Stimulated activated CD4-positive, alpha-beta T cell treated with anti-CD3 and anti-CD28 coated beads, Interleukin-15, amount 100 ng/mL, for 48 hours (primary cell): ENCODE measurements at regions not wholly inside any gene's neighbourhood (a gene's known extent, or its start where the extent isn't known, plus 50 kb on each side); places are given as distances from the start of the nearest gene placed in this dataset.
"Not testable (repeated sequence)": the region's sequence is repeated elsewhere in the genome, so short reads cannot be mapped to it uniquely, and the experiment has no call there.

Experiments used
- DNase-seq, 2 donors: peaks; one replicate each; pipeline ENCODE4 v3.0.0-alpha.2; 2020; ENCODE audit warnings: low read depth in 2 of 2

DNA sequence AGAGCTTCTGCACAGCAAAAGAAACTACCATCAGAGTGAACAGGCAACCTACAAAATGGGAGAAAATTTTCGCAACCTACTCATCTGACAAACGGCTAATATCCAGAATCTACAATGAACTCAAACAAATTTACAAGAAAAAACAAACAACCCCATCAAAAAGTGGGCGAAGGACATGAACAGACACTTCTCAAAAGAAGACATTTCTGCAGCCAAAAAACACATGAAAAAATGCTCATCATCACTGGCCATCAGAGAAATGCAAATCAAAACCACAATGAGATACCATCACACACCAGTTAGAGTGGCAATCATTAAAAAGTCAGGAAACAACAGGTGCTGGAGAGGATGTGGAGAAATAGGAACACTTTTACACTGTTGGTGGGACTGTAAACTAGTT, 1439.7 kb downstream of the FSCB start:
- not testable (repeated sequence) for DNase-seq

DNA sequence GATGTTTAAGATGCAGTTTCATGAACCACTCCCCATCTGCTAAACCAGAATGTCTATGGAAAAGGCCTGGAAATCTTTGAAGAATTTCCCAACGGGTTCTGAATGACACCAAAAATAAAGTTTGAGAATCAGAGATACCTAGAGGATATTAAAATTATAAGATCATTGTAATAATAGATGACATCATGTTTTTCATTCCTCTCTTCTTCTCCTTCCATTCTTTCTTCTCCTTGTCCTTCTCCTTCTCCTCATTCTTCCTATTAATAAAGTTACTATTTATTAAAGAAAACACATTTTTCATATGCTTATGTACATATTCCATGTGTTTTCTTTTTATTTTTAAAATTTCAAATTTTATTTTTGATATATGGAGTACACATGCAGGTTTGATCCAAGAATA, 1449.4 kb downstream of the LRFN5 start:
- no peak for DNase-seq

DNA sequence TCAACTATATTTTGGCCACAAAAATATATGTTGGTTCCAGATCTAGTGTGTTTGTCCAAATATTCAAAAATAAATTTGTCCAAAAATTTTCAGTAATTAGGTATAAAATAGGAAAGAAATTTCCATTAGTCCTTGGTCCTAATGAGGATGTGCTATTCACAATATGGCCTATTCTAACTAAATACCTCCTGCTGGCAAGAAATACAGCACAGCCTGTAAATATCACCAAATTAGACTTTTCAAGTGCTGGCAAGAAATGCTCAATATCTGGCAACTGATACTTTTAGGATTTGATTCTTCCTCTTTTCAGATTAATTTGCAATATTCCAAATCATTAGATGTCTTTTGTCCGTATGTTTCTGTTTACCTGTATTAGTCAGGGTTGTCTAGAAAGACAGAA, 1446.2 kb downstream of the LRFN5 start:
- no peak for DNase-seq

DNA sequence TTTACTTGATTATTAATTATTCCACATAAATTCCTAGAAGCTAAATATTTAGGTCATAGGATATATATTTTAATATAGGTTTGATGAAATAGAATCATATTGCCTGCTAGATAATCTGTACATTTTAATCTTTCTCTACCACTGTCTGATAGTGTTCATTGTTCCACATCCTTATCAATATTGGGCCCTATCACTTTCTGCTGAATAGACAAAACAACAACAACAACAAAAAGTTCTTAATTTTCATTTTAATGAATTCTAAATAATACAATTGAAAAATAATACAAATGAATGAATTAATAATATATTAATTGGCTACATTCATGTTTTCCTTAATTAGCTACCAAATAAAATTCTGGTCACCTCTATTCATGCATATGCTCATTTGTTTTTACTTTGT, 1437.2 kb downstream of the LRFN5 start:
- DNase-seq: no peak

DNA sequence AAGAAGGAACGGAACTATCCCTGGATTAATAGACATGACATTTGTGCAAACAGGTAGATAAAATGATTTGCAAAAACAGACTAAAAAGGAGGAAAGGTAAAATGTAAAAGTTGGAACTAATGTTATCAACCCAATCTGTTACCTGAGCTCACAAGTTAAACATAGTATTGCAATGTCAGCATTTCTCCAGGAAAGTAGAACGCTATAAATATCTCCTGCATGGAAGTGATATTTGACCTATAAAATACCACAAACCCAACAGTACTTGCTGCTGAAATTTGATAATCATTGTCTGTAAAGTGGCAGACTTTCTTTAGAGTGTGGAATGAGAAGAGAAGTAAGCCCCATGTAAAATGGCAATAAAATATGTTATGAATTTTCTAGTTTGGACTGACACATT, 1435.7 kb downstream of the LRFN5 start:
- no peak for DNase-seq

DNA sequence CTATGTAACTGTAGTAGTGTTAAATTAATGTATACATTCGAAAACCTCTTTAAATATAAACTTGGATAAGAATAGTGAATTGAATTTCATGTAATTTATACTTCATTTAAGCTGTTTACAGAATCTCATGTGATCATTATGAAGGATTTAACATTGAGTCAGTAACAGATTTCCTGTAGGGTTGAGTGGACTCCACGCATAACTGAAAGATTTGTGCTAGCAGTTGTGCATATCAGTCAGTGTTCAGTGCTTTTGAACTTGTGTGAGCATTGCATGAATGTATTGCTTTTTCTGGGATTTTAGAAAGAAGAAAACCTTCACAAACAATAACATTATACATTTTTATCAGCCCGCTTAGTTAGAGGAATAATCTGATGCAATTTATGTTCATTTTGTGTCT, 1435.3 kb downstream of the LRFN5 start:
- no peak for DNase-seq

DNA sequence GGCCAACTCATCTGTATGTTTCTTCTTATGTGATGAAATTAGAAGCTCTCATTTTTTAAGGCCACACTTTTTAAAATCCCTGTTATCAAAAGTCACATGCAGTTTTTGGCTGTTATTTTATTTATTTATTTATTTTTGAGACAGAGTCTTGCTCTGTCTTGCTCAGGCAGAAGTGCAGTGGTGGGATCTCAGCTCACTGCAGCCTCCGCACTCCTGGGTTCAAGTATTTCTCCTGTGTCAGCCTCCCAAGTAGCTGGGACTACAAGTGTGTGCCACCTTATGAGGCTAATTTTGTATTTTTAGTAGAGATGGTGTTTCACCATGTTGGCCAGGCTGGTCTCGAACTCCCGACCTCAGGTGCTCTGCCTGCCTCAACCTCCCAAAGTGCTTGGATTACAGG, 1434.5 kb downstream of the LRFN5 start:
- DNase-seq: no peak

DNA sequence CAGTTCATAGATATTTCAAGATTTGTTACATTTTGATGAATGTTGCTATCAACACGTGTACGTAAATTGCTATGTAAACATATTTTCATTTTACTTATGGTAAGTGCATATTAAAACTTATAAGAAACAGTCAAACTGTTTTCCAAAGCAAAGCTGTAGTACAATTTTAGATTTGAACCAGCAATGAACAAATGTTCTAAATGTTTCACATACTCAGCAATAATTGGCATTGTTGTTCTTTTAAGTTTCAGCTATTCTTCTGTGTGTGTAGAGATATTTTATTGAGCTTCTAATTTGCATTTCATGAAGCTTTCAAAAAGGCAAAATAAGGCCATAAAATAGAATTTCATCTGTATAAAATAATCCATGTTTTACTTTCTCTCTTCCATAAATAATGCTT, 1433.2 kb downstream of the LRFN5 start:
- no peak for DNase-seq

DNA sequence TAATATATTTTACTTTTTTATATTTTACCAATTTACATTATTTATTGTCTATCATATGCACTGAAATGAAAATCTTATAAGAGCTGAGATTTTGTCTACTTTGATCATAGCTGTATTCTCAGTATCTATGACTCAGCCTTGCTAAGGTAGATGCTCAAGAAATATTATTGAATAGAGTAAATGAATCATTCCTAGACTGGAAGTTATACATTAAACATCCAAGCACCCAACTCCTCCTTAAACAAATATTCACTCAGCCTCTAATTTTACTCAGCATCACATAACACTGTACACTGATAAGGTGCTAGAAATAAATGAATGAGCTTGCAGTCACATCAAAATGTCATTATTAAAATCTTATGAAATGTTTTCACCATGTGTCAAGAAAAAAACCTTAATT, 1424.9 kb downstream of the LRFN5 start:
- DNase-seq: no peak

DNA sequence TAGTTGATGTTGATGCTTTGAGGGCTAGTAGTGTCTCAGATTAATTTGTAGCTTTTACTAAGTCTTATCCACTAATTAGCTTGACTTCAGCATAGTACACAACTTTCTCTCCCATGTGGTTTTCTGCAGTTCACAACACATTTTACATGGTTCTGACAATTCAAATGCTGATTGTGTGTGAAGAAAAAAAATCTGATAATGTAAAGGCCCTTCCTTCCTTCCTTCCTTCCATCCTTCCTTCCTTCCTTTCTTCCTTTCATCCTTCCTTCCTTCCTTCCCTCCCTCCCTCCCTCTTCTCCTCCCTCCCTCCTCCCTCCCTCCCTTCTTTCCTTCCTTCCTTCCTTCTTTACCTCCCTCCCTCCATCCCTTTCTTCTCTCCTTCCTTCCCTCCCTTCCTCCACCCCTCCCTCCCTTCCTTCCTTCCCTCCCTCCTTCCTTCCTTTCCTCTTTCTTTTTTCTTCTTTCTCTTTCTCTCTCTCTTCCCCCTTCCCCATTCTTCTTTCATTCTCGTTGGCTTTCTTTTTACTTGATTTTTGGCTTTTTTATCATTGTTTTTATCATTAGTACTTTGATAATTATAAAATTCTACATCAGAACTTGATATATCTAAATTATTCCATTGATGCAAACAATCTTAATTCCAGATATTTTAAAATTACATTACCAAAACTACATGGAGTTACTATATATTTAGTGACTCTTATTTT, 1415.6 kb downstream of the LRFN5 start:
- DNase-seq: no peak

DNA sequence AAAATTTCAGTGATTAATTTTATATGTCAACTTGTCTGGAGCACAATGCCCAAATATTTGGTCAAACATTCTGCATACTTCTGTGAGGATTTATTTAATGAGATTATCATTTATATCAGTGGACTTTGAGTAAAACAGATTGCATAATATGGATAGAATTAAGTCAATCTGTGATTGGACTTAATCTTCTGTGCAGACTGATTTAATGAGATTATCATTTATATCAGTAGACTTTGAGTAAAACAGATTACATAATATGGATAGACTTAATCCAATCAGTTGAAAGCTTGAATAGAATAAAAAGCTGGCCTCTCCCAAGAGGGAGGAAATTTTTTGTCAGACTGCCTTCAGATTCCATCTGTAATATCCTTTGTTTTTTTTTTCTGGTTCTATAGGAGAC, 1413.2 kb downstream of the LRFN5 start:
- no peak for DNase-seq

DNA sequence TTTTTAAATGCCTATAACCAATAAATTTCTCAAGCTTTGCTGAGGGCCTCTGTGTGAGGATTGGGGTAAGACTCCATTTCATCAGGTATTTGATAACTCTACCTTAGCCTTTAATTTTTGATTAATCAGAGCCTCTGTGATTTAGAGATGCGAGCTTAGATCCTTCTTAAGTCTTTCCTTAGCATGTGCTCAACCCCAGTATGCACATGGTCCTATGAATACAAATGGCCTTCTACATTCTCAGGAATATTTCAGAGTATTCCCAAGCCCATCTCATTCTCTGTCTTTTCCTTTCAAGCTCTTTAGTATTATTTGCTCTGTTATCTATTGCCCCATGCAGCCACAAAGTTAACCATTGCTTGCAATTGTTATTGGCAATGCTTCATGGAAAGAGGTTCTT, 1407.7 kb downstream of the LRFN5 start:
- no peak for DNase-seq

DNA sequence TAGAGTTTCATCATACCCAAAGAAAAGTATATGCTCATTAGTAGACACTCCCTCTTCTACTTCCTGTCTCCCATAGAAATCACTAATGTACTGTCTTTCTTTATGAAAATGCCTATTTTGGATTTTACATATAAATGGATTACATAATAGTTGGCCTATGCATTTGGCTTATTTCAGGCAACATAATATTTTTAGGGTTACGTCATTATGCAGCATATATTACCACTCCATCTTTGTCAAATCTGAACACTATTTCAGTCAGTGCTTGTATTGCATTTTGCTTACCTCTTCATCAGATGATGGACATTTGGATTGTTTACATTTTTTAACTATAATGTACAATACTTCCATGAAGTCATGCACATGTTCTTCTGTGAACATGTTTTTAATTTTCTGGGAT, 1406.1 kb downstream of the LRFN5 start:
- DNase-seq: no peak

DNA sequence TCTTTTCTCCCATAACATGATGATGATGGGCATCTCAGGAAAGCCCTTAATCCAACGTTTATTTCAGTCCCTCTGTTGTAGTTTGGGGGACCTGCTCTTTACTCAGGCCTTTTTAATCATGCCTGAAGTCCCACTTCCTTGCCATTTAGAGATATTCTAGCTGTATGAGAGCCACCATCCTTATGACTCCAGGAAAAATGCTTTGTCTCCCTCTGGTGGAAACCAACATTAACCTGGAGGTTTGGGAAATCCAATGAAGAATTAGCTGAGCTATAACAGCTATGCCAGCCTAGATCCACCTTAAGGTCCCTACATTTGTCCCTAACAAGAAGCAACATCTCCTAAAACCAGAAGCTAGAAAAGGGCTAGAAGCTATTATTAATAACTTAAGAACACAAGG, 1399.1 kb downstream of the LRFN5 start:
- no peak for DNase-seq

DNA sequence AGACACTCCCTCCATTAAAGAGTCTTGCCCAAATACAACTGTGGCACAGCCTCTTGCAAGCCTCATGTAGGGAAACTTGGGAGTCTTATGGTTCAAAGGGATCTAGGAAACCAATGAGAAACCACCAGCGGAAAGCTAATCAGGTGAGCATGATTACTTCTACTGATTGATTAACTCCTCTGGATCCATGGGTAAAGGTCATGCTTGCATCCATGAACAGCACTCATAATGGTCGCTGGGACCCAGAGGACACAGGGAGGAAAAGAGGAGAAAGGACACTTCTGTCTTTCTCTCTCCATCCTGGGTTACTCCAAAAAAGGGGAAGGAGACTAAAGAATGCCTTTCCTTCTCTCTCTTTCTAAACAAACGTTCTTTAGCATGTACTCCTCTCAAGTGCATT, 1397.2 kb downstream of the LRFN5 start:
- DNase-seq: no peak

DNA sequence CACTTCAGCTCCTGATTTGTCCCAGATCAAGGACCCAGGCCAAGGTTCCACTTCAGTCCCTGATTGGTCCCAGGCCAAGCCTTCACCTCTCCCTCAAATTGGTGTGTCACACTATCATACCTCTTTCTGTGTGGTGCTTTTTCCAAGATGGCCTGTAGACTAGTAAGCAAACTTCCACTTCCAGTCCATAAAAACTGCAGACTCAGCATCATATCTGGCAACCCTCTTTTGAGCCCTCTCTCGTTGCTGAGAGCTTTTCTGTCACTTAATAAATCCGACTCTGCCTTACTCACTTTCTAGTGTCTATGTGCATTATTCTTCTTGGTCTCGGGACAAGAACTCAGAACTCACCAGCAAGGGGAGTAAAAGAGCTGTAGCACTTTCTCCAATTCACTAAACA, 1395.1 kb downstream of the LRFN5 start:
- no peak for DNase-seq

DNA sequence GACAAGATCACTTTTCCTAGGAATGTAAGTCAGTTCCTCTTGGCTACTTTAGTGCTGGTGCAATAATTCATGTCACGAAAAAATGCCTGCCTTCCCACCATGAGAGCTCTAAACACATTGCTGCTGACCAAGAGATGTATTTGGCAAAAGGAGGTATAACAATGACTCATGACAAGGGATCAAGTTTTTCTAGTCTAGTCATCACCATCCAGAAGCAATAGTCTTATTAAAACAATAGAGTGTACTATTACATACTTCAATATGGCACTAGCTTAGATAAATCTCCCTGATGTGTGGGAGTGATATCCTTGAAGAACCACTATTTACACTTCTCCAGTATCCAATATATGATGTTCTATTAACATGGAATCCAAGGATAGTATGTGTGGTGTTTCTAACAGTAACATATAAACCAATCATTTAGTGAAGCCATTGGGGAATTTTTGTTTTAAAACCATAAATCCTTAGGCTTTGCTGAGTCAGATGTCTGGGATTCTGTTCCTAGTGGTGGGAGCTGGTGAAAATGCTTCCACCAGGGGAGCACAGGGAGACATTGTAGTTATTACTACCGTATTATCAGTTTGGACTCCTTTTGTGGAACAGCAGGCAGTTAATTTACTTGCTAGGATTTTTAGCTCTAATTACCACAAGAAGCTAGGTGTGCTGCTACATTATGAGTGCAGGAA, 1387.5 kb downstream of the LRFN5 start:
- DNase-seq: no peak

DNA sequence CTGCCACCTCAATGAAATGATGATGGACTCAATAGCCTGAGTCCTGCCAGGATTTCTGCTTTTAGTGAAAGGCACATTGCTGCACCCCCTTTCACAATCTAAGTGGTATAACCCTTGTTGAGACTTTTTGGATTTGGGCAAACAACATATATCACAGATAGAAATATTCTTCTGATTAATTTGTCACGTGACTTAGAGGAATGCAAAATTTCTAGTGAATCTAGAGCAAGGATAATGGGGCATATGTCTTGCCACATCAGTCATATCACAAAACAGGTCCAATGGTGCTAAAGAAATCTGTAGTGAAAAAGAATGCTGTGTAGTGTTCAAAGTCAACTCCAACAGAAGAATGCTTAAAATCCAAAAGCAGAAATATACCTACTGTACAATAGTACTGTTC, 1386.3 kb downstream of the LRFN5 start:
- DNase-seq: no peak

DNA sequence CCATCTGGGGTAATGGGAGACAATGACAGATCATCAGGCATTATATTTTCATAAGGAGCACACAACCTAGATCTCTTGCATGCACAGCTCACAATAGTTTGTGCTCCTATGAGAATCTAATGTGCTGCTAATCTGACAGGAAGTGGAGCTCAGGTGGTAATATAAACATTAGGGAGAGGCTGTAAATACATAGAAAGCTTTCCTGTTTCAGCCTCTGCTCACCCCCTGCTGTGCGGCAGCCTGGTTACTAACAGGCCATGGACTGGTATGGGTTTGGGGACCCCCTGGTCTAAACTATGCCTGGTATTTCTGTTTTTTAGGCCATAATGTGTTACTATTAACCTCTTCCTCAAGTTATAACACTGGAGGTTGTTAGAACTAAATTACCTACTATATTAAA, 1373.7 kb downstream of the LRFN5 start:
- DNase-seq: no peak

DNA sequence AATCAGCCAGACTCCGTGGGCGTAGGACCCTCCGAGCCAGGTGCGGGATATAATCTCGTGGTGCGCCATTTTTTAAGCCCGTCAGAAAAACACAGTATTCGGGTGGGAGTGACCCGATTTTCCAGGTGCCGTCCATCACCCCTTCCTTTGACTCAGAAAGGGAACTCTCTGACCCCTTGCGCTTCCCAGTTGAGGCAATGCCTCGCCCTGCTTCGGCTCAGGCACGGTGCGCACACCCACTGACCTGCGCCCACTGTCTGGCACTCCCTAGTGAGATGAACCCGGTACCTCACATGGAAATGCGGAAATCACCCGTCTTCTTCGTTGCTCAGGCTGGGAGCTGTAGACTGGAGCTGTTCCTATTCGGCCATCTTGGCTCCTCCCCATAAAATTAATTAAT, 1366.5 kb downstream of the LRFN5 start:
- DNase-seq: not testable (repeated sequence)

DNA sequence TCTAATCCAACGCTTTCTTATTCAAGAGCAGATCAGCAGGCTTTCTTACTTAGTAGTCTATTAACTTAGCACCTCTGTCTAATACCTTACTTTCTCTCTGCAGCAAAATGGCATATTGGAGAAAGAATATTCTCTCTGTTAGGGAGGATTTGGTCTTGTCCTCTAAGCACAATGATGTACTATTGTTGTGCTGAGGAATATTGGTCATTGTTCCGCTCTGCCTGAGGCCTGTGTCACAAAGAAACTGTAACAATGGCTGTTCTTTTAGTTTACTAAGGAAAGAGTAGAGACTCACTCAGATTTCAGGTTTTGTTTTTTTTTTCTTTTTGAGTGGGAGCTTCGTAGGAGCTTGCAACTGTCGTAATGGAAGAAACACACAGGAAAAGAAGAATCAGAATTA, 1358.8 kb downstream of the LRFN5 start:
- DNase-seq: no peak

DNA sequence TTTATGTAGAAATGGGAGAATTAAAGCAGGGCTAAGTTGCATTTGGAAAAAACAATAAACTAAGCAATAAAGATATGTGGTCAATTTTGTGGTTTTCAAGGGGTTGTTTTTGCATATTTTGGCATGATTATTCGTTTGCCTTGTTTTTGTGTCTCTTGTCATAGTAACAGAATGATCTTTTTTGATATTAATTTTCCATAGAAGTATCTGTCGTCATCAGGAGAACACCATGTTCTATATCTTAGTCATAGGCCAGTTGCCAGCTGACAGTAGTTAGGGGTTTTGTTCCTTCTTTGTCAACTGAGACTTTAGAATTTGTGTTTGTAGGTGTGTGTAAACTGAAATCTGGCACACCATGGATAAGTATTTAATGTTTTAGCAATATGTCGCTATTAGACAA, 1354.8 kb downstream of the LRFN5 start:
- DNase-seq: no peak

DNA sequence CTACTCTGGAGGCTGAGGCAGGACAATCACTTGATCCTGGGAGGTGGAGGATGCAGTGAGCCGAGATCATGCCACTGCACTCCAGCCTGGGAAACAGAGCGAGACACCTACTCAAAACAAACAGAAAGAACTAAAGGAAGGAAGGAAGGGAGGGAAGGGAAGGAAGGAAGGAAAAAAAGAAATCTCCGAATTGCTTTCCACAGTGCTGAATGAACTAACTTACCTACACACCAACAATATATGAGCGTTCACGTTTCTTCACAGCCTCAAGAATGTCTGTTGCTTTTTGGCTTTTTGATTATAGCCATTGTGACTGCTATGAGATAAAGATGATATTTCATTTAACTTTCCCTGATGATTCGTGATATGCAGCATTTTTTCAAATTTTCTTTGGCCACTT, 1343.7 kb downstream of the LRFN5 start:
- DNase-seq: no peak

DNA sequence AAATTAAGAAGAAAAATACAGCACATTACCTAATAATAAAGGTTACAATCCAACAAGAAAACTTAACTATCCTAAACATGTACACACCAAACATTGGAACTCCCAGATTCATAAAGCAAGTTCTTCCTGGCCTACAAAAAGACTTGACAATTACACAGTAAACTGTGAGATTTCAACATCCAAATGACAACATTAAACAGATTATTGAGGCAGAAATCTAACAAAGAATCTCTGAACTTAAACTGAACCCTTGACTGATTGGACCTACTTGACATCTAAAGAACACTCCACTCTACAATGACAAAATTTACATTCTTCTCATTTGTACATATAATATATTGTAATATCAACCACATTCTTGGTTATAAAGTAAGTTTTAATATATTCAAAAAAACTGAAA, 1341.3 kb downstream of the LRFN5 start:
- no peak for DNase-seq
